ENCODE measurements at regions not wholly inside any gene's neighbourhood (a gene's known extent, or its start where the extent isn't known, plus 50 kb on each side); places are given as distances from the start of the nearest gene placed in this dataset.

DNA sequence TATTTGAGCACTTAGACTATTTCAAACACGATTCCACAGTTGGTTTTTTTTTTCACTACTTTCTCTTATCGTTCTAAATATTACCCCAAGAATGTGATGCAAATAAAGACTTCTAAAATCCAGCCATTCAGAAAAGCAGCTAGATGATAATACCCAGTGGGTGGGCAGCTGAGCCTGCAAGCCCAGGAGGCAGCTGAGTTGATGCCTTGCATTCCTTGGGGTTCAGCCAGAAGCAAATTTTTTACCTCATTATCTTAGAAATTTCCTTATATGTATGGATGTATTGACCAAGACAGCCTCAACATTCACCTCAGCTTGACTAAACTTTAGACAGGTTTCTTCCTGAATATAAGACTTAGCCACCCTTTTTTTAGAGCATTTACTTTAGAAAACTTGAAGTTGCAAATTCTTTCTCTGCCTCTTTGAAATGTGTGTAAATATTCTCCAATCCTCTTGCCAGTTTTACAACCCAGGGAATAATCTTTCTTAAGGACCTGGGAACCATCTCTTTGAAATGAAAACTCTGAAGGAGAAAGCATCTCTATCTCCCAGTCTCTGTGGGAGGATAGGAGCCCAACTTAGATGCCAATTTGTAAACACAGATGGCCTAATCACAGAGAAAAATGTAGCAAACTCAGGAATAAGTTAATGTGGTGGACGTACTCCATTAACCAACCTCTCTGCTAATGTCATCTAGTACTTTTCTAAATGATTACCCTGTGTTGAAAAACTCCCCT lies 52.2 kb upstream of the ANP32D start:
- Histone ChIP-seq H3K4me1 (peaks cover 0 to 17% (median 0%) of the 10 kb centered on the region in 12 donors), H3K4me3 (no peak overlapping the region), H3K27me3 (no peaks in the 10 kb centered on the region), H3K27ac (no peak overlapping the region), H3K36me3 (no peaks in the 10 kb centered on the region), H3K9me3 (no peaks in the 10 kb centered on the region)
- intact Hi-C loops (cut with DNase I), result no loop called here
- WGBS, 4 donors, result 28 to 33% (median 31%) methylated on average over 3 of the region's 3 CpGs
- no peak for DNase-seq
- TF ChIP-seq, protein P1, sequence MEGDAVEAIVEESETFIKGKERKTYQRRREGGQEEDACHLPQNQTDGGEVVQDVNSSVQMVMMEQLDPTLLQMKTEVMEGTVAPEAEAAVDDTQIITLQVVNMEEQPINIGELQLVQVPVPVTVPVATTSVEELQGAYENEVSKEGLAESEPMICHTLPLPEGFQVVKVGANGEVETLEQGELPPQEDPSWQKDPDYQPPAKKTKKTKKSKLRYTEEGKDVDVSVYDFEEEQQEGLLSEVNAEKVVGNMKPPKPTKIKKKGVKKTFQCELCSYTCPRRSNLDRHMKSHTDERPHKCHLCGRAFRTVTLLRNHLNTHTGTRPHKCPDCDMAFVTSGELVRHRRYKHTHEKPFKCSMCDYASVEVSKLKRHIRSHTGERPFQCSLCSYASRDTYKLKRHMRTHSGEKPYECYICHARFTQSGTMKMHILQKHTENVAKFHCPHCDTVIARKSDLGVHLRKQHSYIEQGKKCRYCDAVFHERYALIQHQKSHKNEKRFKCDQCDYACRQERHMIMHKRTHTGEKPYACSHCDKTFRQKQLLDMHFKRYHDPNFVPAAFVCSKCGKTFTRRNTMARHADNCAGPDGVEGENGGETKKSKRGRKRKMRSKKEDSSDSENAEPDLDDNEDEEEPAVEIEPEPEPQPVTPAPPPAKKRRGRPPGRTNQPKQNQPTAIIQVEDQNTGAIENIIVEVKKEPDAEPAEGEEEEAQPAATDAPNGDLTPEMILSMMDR (IDR thresholded peaks at IDR 0.05), result no peak
- TF ChIP-seq POLR2A (IDR thresholded peaks at IDR 0.05), result no peak
- no peak for ATAC-seq

GRCh38 chr12:48422060-48422459 lies 50.3 kb upstream of the ANP32D start:
- ATAC-seq, result peak in 1 of 4 donors; percentile 36
- DNase-seq, result no peak

More at GRCh38 chr12:48422060-48422459, 50.3 kb upstream of the ANP32D start:
- TF ChIP-seq, protein P1 (IDR thresholded peaks at IDR 0.05), result no peak
- TF ChIP-seq POLR2A (IDR thresholded peaks at IDR 0.05), result no peak
- Histone ChIP-seq H3K36me3 (no peaks in the 10 kb centered on the region), H3K4me3 (no peak overlapping the region), H3K27ac (no peak overlapping the region), H3K4me1 (peaks cover 0 to 17% (median 0%) of the 10 kb centered on the region in 12 donors), H3K9me3 (no peaks in the 10 kb centered on the region), H3K27me3 (no peaks in the 10 kb centered on the region)
- intact Hi-C loops (cut with DNase I), result no loop called here
- 37 to 70% (median 64%) methylated on average over 1 of the region's 1 CpG for WGBS, 4 donors
